RCC 7860 (cell line): ENCODE measurements at regions not wholly inside any gene's neighbourhood (a gene's known extent, or its start where the extent isn't known, plus 50 kb on each side); places are given as distances from the start of the nearest gene placed in this dataset.

ENCODE experiments used
- DNase-seq: peaks from one replicate; pipeline ENCODE4 v3.0.0-alpha.2; 2015; ENCODE audit warnings: low spot score
- FAIRE-seq: peaks from 2 replicates; lab custom pipeline; 2012; peaks lifted over from hg19 to GRCh38; lab: Jason Lieb, UNC

DNA sequence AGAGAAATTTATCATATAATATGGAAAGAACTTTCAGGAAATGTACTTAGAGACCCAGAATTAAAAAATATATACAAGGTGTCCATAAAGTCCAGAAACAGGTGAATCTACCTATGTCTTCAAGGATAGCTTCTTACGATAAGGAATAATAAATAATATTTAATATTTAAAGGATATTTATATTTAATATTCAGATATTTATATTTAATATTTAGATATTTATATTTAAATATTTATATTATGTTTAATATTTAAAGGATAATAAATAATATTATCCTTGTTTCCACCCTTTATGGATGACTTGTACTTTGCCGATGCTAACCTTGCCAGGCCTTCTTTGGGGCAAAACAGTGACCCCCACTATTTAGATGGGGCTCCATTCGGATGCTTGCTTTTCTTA is 169.5 kb upstream of the CADM1 start:
- DNase-seq (no peak), FAIRE-seq (peak; percentile 5)

DNA sequence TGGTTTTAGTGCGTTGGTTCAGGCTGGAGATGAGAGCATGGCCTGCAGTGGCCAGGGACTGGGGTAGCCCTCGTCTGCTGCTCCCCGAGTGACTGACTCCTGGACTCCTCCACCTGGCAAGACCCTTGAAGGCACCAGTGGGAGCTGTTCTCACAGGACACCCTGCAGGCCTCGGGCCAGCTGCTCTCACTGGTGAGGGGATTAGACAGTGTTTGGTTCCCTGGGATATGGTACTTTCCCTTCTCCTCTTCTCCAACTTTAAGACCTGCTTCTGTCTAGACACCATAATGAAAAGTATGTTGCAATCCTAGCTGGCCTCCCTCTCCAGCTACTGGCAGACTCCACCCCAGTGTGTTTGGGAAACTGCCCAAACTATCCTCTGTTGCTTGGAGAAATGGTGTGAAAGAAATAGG is 168.8 kb upstream of the CADM1 start:
- DNase-seq (no peak), FAIRE-seq (no peak)

- no peak for FAIRE-seq
- no peak for DNase-seq
Observed at GRCh38 chr11:115672412-115672811, 168.2 kb upstream of the CADM1 start.

DNA sequence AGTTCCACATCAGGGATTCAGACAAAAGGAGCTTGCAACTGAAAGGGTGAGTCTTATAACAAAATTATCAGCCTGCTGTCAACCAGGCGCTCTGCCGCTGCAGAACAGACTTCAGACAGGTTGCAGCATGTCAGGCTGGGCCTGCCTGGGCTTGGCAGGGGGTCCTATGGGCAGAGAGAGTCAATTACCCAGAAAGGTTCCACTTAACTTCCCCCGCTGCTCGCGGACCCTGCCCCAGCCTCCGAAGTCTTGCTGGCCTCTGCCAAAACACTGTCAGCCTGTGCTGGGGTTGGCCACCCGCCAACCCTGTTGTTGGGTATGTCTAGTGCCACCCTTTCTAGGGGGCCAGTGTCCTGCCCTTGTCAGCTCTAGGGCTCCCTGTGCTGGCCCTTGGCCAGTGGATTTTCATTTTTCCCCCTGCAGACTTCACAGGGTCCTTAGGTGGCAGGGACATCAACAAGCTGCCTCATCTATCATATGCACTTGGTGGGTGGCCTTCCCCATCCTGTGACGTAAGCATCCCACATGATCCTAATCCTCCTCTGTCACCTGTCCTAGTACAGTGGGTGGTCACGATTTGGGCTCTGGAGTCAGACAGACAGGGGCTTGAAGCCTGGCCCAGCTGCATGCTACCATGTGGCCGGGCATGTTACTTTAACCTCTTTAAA is 166.5 kb upstream of the CADM1 start:
- FAIRE-seq: no peak
- DNase-seq: no peak

- DNase-seq: no peak
- no peak for FAIRE-seq
Observed at GRCh38 chr11:115665958-115666357, 161.7 kb upstream of the CADM1 start.

- no peak for FAIRE-seq
- no peak for DNase-seq
Observed at GRCh38 chr11:115665175-115665821, 161.1 kb upstream of the CADM1 start.

DNA sequence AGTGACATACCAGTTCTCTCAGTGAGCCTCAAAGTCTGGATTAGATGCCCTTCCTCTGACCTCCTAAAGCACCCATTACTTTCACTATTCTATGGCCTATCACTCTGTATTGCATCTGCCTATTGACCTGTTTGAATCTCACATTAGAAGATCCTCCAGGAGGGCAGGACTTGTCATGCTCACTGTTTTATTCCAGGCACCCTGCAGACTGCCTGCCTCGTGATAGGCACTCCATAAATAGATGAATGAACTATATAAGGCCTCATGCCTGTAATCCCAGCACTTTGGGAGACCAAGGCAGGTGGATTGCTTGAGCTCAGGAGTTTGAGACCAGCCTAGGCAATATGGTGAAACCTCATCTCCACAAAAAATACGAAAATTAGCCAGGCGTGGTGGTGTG is 160.1 kb upstream of the CADM1 start:
- DNase-seq (no peak), FAIRE-seq (no peak)

DNA sequence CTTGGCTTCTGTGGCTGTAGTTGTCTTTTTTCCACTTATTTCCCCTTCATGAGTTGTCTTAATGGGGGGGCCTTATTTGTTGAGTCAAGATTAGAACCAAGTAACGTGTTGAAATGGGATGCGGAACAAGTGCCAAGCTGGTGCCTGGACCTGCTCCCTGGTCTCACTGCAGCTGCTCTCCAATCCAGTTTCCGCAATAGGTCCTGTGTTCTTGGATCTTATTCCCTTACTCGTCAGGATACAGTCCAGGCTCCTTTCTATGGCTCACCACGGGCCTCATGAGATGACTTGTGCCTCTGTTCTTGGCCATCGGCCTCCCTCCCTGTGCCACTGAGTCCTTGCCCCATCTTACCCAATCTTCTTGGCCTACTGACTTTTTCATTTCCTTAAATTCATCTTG is 159.6 kb upstream of the CADM1 start:
- DNase-seq: no peak
- no peak for FAIRE-seq

- no peak for DNase-seq
Observed at GRCh38 chr11:115660030-115660805, 156.0 kb upstream of the CADM1 start.

DNA sequence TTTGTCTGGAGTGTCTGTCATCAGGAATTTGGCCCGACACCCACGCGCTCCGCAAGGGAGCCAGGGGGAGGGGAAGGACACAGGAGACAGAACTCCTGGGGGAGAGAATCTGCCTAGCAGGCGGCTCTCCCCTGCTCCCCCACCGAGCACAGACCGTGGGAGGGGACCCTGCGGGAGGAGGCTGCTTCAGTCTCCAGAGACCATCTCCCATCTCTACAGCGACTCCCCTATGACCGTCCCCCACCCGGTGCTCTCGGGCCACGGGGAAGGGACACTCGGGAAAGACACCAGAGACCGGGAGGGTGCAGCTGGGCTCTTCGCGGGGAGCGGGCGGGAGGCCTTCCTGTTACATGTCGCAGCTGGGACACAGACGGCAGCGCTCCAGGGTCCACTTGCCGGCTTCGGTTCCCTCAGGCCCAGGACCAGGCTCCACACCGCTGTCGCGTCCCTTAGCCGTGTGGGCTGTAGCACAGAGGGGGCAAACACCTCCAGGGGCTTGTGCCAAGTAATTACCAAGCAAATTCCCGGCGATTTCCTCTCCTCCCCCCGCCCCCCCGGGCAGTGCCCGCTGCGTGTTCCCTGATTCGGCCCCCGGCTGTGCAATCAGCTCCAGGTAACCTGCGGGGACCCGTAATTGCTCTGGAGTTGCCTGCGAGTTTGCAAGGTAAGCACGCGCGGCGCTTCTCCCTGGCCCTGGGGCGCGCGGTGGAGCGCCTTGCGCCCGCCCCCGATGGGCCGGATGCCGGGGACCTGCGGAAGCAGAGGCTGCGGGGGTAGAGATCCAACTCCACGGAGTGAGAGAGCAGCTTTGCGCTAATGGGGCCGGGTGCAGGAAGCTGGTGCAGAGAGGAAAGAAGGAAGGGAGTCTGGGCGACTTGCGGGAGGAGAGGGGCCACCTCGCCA is 155.1 kb upstream of the CADM1 start:
- DNase-seq (no peak), FAIRE-seq (no peak)

More at GRCh38 chr11:115660030-115660805, 156.0 kb upstream of the CADM1 start:
- no peak for FAIRE-seq

DNA sequence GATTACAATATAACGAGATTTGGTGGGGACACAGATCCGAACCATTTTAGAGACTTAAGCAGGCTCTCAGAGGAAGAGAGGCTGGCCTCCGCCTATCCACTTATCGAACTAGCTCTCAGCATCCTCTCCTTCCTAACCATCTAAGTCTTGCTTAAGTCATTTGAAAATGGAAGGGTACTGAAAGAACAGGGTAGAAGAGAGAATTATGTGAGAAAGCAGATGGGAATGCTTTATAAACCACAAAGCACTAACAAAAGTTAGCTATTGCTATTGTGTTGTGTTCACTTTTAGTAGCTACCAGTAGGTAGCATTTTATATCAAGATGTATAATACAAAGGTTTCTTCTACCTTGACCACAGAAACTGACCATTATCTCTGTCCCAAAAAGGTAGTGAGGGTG is 153.4 kb upstream of the CADM1 start:
- FAIRE-seq: no peak

DNA sequence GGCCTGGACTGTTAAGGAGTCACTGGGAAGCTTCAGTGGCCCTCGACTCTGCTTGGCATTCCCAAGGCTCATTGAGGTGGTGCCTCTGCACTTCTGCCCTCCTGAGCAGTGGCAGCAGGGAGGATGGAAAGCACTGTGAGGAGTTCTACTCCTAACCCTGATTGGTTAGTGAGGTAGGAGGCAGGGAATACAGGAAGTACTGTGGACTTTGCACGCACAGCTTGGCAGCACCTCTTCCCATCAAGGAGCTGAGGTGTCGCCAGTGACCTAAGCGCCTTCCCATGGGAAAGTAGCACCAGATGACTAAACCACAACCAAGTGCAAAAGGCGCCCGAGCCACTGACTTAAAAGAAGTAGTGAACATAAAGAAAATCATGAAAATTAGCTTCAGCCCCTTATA is 152.5 kb upstream of the CADM1 start:
- DNase-seq (peak; percentile 73), FAIRE-seq (no peak)

More for the DNA sequence above, 153.4 kb upstream of the CADM1 start:
- no peak for DNase-seq

DNA sequence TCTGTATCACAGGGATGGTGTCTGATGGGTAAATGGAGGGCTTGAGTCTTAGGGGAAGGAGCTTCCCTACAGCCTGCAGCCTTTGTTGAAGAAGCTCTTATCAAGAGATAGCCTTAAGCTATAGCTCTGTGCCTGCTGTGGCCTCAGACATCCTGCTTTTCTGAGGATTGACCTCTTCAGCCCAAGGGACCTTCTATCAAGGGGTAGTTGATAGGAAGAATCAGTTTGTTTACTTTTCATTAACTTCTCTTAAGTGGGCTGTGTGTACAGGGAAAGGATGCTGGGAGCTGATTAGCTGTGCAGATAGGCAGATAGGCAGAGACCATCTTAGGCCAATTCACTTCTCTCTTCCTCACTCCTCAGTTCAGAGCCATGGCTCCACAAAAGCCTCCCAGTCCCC is 151.8 kb upstream of the CADM1 start:
- FAIRE-seq (no peak), DNase-seq (no peak)

DNA sequence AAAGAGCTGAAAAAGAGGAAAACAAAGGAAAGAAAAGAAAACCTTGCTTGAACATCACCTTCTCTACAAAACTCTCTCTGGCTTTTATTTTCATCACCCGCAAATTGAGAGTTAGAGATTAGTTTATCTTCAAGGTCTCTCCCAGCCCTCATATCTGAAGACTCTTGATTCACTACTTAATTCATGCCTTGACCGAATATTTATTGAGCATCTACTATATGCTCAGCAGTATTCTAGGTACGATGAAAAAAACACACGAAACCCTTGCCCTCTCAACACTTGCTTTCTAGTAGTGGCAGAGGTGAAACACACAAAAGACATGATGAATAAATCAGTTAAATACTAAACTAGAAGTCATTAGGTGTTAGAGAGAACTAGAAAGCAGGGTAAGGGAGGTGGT is 150.6 kb upstream of the CADM1 start:
- DNase-seq (no peak), FAIRE-seq (no peak)

DNA sequence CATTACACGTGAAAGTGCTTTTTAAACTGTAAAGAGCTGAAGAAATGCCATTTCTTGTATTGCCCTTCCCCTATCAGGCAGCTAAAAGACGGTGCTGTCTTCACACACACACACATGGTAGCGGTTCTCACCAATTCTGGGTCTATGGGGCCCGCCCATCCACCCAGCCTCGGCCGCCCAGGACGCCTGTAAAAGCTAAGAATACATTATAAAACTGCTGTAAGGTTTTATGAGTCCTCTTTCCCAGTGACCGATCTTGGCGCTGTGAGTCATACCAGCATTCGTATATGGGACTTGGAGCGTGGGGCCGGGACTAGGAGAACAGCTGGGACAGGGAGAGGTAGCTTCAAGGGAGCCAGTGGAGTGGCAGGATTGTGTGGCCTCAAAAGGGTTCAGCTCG is 149.7 kb upstream of the CADM1 start:
- FAIRE-seq: no peak
- DNase-seq: peak; percentile 32

DNA sequence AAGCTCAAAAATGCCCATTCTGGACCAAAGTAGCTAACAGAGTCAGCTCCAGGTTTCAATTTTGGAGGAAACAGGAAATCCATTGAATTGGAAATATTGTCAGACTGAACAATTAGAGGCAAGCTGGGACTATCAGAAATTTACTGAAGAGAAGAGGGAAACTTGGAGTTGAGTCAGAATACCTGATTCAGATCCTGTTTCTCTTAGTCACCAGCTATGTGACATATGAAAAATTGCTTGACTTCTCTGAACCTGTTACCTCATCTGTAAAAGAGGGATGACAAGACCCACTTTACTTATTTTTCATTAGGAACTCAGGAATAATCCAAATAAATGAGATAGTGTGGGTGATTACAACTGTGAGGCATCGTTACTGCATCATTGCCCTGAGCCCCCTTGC is 148.9 kb upstream of the CADM1 start:
- FAIRE-seq (peak; percentile 59), DNase-seq (peak; percentile 64)

DNA sequence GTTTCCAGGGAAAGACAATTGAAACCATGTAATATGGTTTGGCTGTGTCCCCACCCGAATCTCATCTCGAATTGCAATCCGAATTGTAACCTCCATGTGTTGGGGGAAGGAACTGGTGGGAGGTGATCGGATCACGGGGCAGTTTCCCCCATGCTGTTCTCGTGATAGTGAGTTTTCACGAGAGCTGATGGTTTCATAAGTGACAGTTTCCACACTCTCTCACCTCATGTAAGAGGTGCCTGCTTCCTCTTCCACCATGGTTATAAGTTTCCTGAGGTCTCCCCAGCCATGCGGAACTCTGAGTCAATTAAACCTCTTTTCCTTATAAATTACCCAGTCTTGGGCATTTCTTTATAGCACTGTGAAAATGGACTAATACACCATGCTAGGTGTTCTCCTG is 148.3 kb upstream of the CADM1 start:
- FAIRE-seq (no peak), DNase-seq (no peak)

DNA sequence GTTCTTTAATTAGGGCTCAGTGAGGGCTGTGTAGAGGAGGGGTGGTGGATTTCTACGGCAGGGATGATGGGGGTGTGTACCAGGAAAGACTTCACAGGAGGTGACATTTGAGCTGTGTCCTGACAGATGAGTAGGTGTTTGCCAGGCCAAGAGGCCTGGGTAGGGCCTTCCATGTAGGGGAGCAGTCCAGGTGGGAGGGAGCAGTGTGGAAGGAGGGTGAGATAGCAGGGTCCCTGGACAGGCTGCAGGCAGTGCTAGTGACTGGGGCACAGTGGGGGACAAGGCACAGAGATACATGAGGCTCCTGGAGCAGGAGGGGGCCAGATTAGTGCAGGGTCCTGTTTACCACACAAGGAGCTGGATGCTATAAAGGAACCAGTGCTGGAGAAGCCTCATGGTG is 147.9 kb upstream of the CADM1 start:
- FAIRE-seq (no peak), DNase-seq (no peak)

GRCh38 chr11:115649461-115649860 is 145.2 kb upstream of the CADM1 start:
- no peak for FAIRE-seq
- DNase-seq: no peak

GRCh38 chr11:115645631-115646317 is 141.6 kb upstream of the CADM1 start:
- FAIRE-seq (no peak), DNase-seq (no peak)
